Panc1 (cell line): ENCODE measurements at regions not wholly inside any gene's neighbourhood (a gene's known extent, or its start where the extent isn't known, plus 50 kb on each side); places are given as distances from the start of the nearest gene placed in this dataset.

Experiments
- ATAC-seq: fragments of 200-7000 bp; cut with Tn5 transposase; 2 replicates; pipeline ENCODE4 v1.9.1; 2020; ENCODE audit warnings: mild to moderate bottlenecking, moderate library complexity
- BruUV-seq: library from RNA; stranded (reverse); fragments of 400-500 nt; replicated peaks from 2 replicates; lab custom pipeline; 2021; lab: Mats Ljungman, UMichigan
- CTCF ChIA-PET: fragments of 300-600 bp; sonication (Branson Sonifier 250); formaldehyde crosslinking; loops from one replicate; lab custom pipeline; 2022; ENCODE audit warnings: antibody characterized with exemption; lab: Charles Lee
- POLR2A ChIA-PET: fragments of 300-600 bp; sonication (Branson Sonifier 250); formaldehyde crosslinking; loops from one replicate; lab custom pipeline; 2022; ENCODE audit warnings: antibody characterized with exemption; lab: Charles Lee
- DNase-seq: peaks from one replicate; pipeline ENCODE4 v3.0.0-alpha.2; 2010; ENCODE audit warnings: low read depth, low spot score
- H3K27ac ChIP-seq: 2 replicates; pipeline ENCODE4 v1.5.1; 2011; ENCODE audit warnings: mild to moderate bottlenecking, low read length, inconsistent platforms
- H3K27me3 ChIP-seq: fragments of 200-500 bp; sonication (Bioruptor generic); 2 replicates; pipeline ENCODE4 v1.6.0; 2014; ENCODE audit warnings: low read length, inconsistent platforms; ENCODE audit not compliant: control insufficient read depth, insufficient read depth
- H3K36me3 ChIP-seq: fragments of 200-500 bp; sonication (Bioruptor generic); 2 replicates; pipeline ENCODE4 v1.5.1; 2014; ENCODE audit warnings: inconsistent platforms, mild to moderate bottlenecking, low read length, moderate library complexity; ENCODE audit not compliant: control insufficient read depth, insufficient read depth
- H3K4me1 ChIP-seq: 2 replicates; pipeline ENCODE4 v1.5.1; 2011; ENCODE audit warnings: inconsistent platforms, mild to moderate bottlenecking, low read length, moderate library complexity; ENCODE audit not compliant: control insufficient read depth, insufficient read depth
- H3K4me3 ChIP-seq, 2 experiments: 2 replicates each; pipeline ENCODE4 v1.5.1; 2011 to 2012; ENCODE audit warnings: low read depth in 2 of 2, low read length in 2 of 2, mild to moderate bottlenecking in 2 of 2, inconsistent platforms in 1 of 2, moderate library complexity in 1 of 2
- H3K9me3 ChIP-seq: fragments of 200-500 bp; sonication (Bioruptor generic); 2 replicates; pipeline ENCODE4 v1.5.1; 2014; ENCODE audit warnings: low read depth, mild to moderate bottlenecking, inconsistent platforms, low read length, moderate library complexity; ENCODE audit not compliant: control insufficient read depth, insufficient read depth
- CTCF ChIP-seq: fragments of 450-650 bp; IDR thresholded peaks from 2 replicates; pipeline ENCODE4 v1.5.1; 2017; ENCODE audit warnings: mild to moderate bottlenecking
- POLR2AphosphoS5 ChIP-seq: IDR thresholded peaks from 2 replicates; pipeline ENCODE4 v1.6.1; 2012; ENCODE audit warnings: mild to moderate bottlenecking, low read depth, low read length, moderate library complexity
- REST ChIP-seq, 2 experiments: IDR thresholded peaks; 2 replicates each; pipeline ENCODE4 v1.6.1; 2011 to 2012; ENCODE audit warnings: low read depth in 2 of 2, control low read depth in 1 of 2, low read length in 1 of 2, mild to moderate bottlenecking in 1 of 2, moderate library complexity in 1 of 2; ENCODE audit not compliant: insufficient read depth in 1 of 2
- SIN3A ChIP-seq: IDR thresholded peaks from 2 replicates; pipeline ENCODE4 v1.6.1; 2012; ENCODE audit warnings: low read depth, mild to moderate bottlenecking, low read length, moderate library complexity, borderline replicate concordance; ENCODE audit not compliant: insufficient read depth
- TCF7L2 ChIP-seq: IDR thresholded peaks from 2 replicates; pipeline ENCODE4 v1.6.1; 2011; ENCODE audit warnings: mild to moderate bottlenecking, low read depth, low read length, inconsistent platforms
- in situ Hi-C: cut with HindIII; loops from 2 replicates; pipeline ENCODE4 v1.10.0; 2016; ENCODE audit warnings: low sequenced_read_pairs, low pct_unique_long_range_greater_than_20kb
- intact Hi-C: fragments of 100-400 bp; cut with micrococcal nuclease; formaldehyde crosslinking; loops from one replicate; pipeline ENCODE4 v1.10.0; 2022; ENCODE audit not compliant: unreplicated experiment

GRCh38 chr12:126156806-126157574 is 1091.8 kb downstream of the AACS start:
- Histone ChIP-seq H3K4me3 (no peak overlapping the region), H3K9me3 (no peaks in the 10 kb centered on the region), H3K4me1 (no peaks in the 10 kb centered on the region), H3K27me3 (no peaks in the 10 kb centered on the region), H3K27ac (no peak overlapping the region), H3K36me3 (no peaks in the 10 kb centered on the region)
- DNase-seq (no peak), ATAC-seq (no peak)
- in situ Hi-C loops: no loop called here
- POLR2A ChIA-PET: no interaction called here
- intact Hi-C loops: no loop called here
- TF ChIP-seq CTCF (no peak), POLR2AphosphoS5 (no peak), SIN3A (no peak), TCF7L2 (no peak), REST (IDR thresholded peaks at IDR 0.05; ENCODE audit: insufficient read depth in 1 of 2, low read depth in 2 of 2, low read length in 1 of 2) (no peak)
- no TSS peak for BruUV-seq
- CTCF ChIA-PET: no interaction called here

GRCh38 chr12:126157575-126157966 is 1092.3 kb downstream of the AACS start:
- CTCF ChIA-PET: no interaction called here
- Histone ChIP-seq H3K9me3 (no peaks in the 10 kb centered on the region), H3K4me1 (no peaks in the 10 kb centered on the region), H3K36me3 (no peaks in the 10 kb centered on the region), H3K27me3 (no peaks in the 10 kb centered on the region), H3K4me3 (no peak overlapping the region), H3K27ac (no peak overlapping the region)
- intact Hi-C loops (no loop called here), in situ Hi-C loops (no loop called here)
- POLR2A ChIA-PET: no interaction called here
- no TSS peak for BruUV-seq
- ATAC-seq (no peak), DNase-seq (no peak)
- no peak for TF ChIP-seq REST (IDR thresholded peaks at IDR 0.05; ENCODE audit: insufficient read depth in 1 of 2, low read depth in 2 of 2, low read length in 1 of 2)
